Fibroblast of lung (primary cell): ENCODE measurements at regions not wholly inside any gene's neighbourhood (a gene's known extent, or its start where the extent isn't known, plus 50 kb on each side); places are given as distances from the start of the nearest gene placed in this dataset.

Experiments used
- EZH2 ChIP-seq: IDR thresholded peaks from 2 replicates; pipeline ENCODE4 v1.5.1; 2012; ENCODE audit warnings: low read length, control low read depth, mild to moderate bottlenecking; ENCODE audit errors: missing control alignments
- TF ChIP-seq, protein P1 (sequence below), 2 donors: IDR thresholded peaks in 1 of 2; conservative IDR thresholded peaks in 1 of 2; 1 replicate in 1 of 2; 2 replicates in 1 of 2; pipeline ENCODE4 v1.5.1; 2011 to 2012; ENCODE audit warnings: low read length in 2 of 2, control low read depth in 1 of 2, inconsistent platforms in 1 of 2, low read depth in 1 of 2, mild to moderate bottlenecking in 1 of 2

DNA sequence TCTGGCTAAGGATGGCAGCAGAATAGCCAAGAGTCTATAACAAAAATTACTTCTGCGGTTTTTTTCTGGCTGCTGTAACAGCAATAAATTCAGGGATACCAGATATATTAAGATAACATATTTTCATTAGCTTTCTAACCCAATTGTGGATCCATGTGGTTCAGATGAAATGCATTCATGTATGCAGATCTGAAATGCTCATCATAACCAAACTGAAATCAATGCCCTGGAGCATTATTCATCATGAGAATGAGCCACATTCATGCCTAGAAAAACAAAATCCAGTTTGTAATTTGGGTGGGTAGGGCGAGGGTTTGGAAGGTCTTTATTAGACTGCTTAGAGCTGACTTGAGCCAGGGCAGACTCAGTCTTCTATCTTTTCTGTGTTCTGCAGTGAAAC is 69.8 kb upstream of the SEMA3A start:
- TF ChIP-seq, protein P1, sequence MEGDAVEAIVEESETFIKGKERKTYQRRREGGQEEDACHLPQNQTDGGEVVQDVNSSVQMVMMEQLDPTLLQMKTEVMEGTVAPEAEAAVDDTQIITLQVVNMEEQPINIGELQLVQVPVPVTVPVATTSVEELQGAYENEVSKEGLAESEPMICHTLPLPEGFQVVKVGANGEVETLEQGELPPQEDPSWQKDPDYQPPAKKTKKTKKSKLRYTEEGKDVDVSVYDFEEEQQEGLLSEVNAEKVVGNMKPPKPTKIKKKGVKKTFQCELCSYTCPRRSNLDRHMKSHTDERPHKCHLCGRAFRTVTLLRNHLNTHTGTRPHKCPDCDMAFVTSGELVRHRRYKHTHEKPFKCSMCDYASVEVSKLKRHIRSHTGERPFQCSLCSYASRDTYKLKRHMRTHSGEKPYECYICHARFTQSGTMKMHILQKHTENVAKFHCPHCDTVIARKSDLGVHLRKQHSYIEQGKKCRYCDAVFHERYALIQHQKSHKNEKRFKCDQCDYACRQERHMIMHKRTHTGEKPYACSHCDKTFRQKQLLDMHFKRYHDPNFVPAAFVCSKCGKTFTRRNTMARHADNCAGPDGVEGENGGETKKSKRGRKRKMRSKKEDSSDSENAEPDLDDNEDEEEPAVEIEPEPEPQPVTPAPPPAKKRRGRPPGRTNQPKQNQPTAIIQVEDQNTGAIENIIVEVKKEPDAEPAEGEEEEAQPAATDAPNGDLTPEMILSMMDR (conservative IDR thresholded peaks at IDR 0.05 in 1 of 2, IDR thresholded peaks at IDR 0.05 in 1 of 2; ENCODE audit: low read depth in 1 of 2, low read length in 2 of 2), result no peak
- no peak for TF ChIP-seq EZH2
